ENCODE measurements at regions not wholly inside any gene's neighbourhood (a gene's known extent, or its start where the extent isn't known, plus 50 kb on each side); places are given as distances from the start of the nearest gene placed in this dataset.

GRCh38 chr17:34199454-34199853 lies 55.6 kb upstream of the CCL2 start:
- no peaks in the 10 kb centered on the region for H3K27me3 ChIP-seq
- no peak overlapping the region for H3K4me3 ChIP-seq
- peaks cover 0 to 2% of the 10 kb centered on the region in 2 donors for H3K9me3 ChIP-seq
- intact Hi-C loops (cut with DNase I) = loop anchor here in 1 of 2 donors (10.0 kb wide), 1 partner anchor 165 kb away; the partner anchor contains the start of gene CCL1
- H3K36me3 ChIP-seq = no peaks in the 10 kb centered on the region
- H3K4me1 ChIP-seq = peaks cover 4 to 19% of the 10 kb centered on the region in 2 donors
- ATAC-seq = no peak
- TF ChIP-seq, protein P1, sequence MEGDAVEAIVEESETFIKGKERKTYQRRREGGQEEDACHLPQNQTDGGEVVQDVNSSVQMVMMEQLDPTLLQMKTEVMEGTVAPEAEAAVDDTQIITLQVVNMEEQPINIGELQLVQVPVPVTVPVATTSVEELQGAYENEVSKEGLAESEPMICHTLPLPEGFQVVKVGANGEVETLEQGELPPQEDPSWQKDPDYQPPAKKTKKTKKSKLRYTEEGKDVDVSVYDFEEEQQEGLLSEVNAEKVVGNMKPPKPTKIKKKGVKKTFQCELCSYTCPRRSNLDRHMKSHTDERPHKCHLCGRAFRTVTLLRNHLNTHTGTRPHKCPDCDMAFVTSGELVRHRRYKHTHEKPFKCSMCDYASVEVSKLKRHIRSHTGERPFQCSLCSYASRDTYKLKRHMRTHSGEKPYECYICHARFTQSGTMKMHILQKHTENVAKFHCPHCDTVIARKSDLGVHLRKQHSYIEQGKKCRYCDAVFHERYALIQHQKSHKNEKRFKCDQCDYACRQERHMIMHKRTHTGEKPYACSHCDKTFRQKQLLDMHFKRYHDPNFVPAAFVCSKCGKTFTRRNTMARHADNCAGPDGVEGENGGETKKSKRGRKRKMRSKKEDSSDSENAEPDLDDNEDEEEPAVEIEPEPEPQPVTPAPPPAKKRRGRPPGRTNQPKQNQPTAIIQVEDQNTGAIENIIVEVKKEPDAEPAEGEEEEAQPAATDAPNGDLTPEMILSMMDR (IDR thresholded peaks at IDR 0.05) = no peak
- H3K27ac ChIP-seq = no peak overlapping the region
- no peak for DNase-seq

DNA sequence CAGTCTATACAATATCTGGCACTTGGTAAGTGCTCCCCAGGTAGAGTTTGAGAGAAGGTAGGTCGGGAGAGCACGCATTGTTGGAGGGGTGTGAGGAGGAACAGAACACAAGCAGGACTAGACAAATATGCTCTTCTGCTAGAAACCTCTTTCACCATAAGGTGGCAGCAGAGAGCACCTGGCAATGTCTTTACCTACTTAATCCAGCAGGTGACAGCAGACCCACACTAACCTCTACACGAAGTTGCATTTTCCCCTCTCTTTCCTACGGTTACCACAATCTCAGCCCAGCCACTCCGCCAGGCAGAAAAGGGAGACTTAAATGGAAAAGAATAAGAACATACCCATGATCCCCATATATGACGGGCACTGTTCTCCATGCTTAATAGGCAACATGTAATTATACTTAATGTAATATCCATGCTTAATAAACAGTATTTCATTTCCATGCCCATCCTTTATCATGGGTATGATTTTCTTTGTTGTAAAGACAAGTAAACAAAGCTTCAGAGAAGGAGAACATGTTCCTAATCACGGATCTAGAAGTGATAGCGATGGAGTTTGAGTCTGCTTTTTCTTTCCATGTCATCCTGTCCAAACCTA lies 55.1 kb upstream of the CCL2 start:
- Histone ChIP-seq H3K4me3 (no peak overlapping the region), H3K9me3 (peaks cover 0 to 2% of the 10 kb centered on the region in 2 donors), H3K36me3 (no peaks in the 10 kb centered on the region), H3K27ac (peak overlapping the region in 1 of 2 donors; percentile 50), H3K27me3 (no peaks in the 10 kb centered on the region), H3K4me1 (peaks cover 4 to 19% of the 10 kb centered on the region in 2 donors)
- TF ChIP-seq, protein P1 (IDR thresholded peaks at IDR 0.05) = peak; percentile 98 to 100
- ATAC-seq (peak; percentile 99), DNase-seq (peak in 3 of 4 donors; percentile 63 to 90 (median 84))
- intact Hi-C loops (cut with DNase I) = loop anchor here (5.0 to 10.0 kb wide), 2 partner anchors 107 to 165 kb away; partner anchors contain the start of gene CCL1 (in 1 of the 2)

- DNase-seq = no peak
- H3K9me3 ChIP-seq = peaks cover 0 to 2% of the 10 kb centered on the region in 2 donors
- no peaks in the 10 kb centered on the region for H3K36me3 ChIP-seq
- H3K27ac ChIP-seq = peak overlapping the region in 1 of 2 donors; percentile 50
- no peaks in the 10 kb centered on the region for H3K27me3 ChIP-seq
- peaks cover 4 to 21% of the 10 kb centered on the region in 2 donors for H3K4me1 ChIP-seq
- TF ChIP-seq, protein P1 (IDR thresholded peaks at IDR 0.05) = no peak
- intact Hi-C loops (cut with DNase I) = loop anchor here in 1 of 2 donors (5.0 kb wide), 1 partner anchor 106 kb away; no protein-coding TSS in a partner anchor
- H3K4me3 ChIP-seq = no peak overlapping the region
- peak; percentile 12 for ATAC-seq
Observed at GRCh38 chr17:34201225-34201624, 53.9 kb upstream of the CCL2 start.

DNA sequence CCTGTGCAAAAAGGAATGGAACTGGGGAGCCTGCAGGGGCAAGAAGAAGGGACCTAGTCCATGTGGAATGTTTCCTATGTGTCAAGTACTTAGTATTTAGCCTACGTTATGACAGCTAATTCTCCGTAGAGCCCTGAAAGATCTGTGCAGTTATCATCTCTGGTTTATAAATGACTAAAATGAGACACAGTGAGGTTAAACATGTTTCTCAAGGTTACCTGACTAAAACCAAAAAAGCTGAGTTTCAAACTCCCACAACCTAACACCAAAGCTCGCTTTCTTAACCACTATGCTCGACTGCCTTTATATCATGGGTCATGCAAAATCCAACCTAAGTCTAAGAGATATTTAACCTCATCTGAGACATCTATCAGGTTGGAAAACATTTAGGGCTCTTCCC lies 53.3 kb upstream of the CCL2 start:
- Histone ChIP-seq H3K9me3 (peaks cover 0 to 2% of the 10 kb centered on the region in 2 donors), H3K4me1 (peaks cover 4 to 23% of the 10 kb centered on the region in 2 donors), H3K27me3 (no peaks in the 10 kb centered on the region), H3K27ac (no peak overlapping the region), H3K36me3 (no peaks in the 10 kb centered on the region), H3K4me3 (no peak overlapping the region)
- intact Hi-C loops (cut with DNase I) = loop anchor here in 1 of 2 donors (5.0 kb wide), 1 partner anchor 106 kb away; no protein-coding TSS in a partner anchor
- no peak for ATAC-seq
- no peak for DNase-seq
- TF ChIP-seq, protein P1 (IDR thresholded peaks at IDR 0.05) = no peak

- DNase-seq (no peak), ATAC-seq (no peak)
- Histone ChIP-seq H3K36me3 (no peaks in the 10 kb centered on the region), H3K4me1 (peaks cover 4 to 23% of the 10 kb centered on the region in 2 donors), H3K27ac (peak overlapping the region in 1 of 2 donors; percentile 2), H3K9me3 (no peaks in the 10 kb centered on the region), H3K27me3 (no peaks in the 10 kb centered on the region), H3K4me3 (no peak overlapping the region)
- TF ChIP-seq, protein P1 (IDR thresholded peaks at IDR 0.05) = no peak
- intact Hi-C loops (cut with DNase I) = loop anchor here in 1 of 2 donors (5.0 kb wide), 1 partner anchor 104 kb away; no protein-coding TSS in a partner anchor
Observed at GRCh38 chr17:34203018-34203638, 52.0 kb upstream of the CCL2 start.

All from left lung (tissue), 4 donors.